NB4 (cell line): ENCODE measurements at regions not wholly inside any gene's neighbourhood (a gene's known extent, or its start where the extent isn't known, plus 50 kb on each side); places are given as distances from the start of the nearest gene placed in this dataset.
"Not testable (repeated sequence)": the region's sequence is repeated elsewhere in the genome, so short reads cannot be mapped to it uniquely, and the experiment has no call there.

Experiments used
- DNase-seq: peaks from one replicate; pipeline ENCODE4 v3.0.0; 2010; ENCODE audit warnings: low read depth
- H3K4me3 ChIP-seq: one replicate; pipeline ENCODE4 v1.5.1; 2011; ENCODE audit warnings: mild to moderate bottlenecking, low read depth, low read length, moderate library complexity
- CTCF ChIP-seq: IDR thresholded peaks from one replicate; pipeline ENCODE4 v1.5.1; 2012; ENCODE audit warnings: low read depth, low read length
- MAX ChIP-seq: IDR thresholded peaks from 2 replicates; pipeline ENCODE4 v1.6.1; 2011; ENCODE audit warnings: low read depth, low read length
- MYC ChIP-seq: IDR thresholded peaks from 2 replicates; pipeline ENCODE4 v1.6.1; 2011; ENCODE audit warnings: low read depth, low read length
- POLR2A ChIP-seq: IDR thresholded peaks from 2 replicates; pipeline ENCODE4 v1.6.1; 2011; ENCODE audit warnings: mild to moderate bottlenecking; ENCODE audit not compliant: insufficient read length; ENCODE audit errors: extremely low read depth

GRCh38 chr11:81569999-81570398, 1163.7 kb downstream of the FAM181B start:
- no peak for TF ChIP-seq MYC
- peak; percentile 18 for TF ChIP-seq CTCF
- TF ChIP-seq POLR2A: no peak
- no peak for TF ChIP-seq MAX
- H3K4me3 ChIP-seq: no peak overlapping the region
- DNase-seq: no peak

- TF ChIP-seq POLR2A (no peak), MAX (no peak), MYC (no peak), CTCF (no peak)
- H3K4me3 ChIP-seq: no peak overlapping the region
- DNase-seq: no peak
Measured at GRCh38 chr11:81568918-81569317, 1164.7 kb downstream of the FAM181B start.

GRCh38 chr11:81548123-81548522, 1185.5 kb downstream of the FAM181B start:
- no peak overlapping the region for H3K4me3 ChIP-seq
- no peak for DNase-seq
- TF ChIP-seq POLR2A (no peak), CTCF (no peak), MYC (no peak), MAX (no peak)

GRCh38 chr11:81539806-81540205, 1193.9 kb downstream of the FAM181B start:
- H3K4me3 ChIP-seq, DNase-seq: not testable (repeated sequence)

DNA sequence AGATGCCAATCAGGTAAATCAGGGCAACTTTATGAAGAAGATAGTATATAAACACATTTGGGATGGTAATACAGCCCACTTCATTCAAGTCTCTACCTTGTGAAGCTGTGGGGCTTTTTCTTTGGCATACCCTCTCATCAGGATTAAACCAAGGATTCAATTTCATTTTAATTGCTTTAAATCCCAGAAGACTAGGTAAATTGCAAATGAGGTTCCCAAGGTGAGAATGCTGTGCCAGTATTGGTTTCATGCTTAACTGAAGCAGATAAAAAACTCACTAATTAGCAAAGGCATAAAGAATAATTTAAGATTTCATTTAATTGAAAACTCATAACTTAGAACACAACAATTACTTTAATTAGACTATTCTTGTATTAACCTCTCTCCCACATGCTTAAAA, 1218.1 kb downstream of the FAM181B start:
- TF ChIP-seq POLR2A (no peak), MAX (no peak), MYC (no peak), CTCF (no peak)
- no peak for DNase-seq
- H3K4me3 ChIP-seq: no peak overlapping the region

GRCh38 chr11:81497202-81497804, 1236.4 kb downstream of the FAM181B start:
- no peak overlapping the region for H3K4me3 ChIP-seq
- no peak for TF ChIP-seq MAX
- peak; percentile 57 for TF ChIP-seq CTCF
- DNase-seq: peak; percentile 61
